ENCODE measurements at regions not wholly inside any gene's neighbourhood (a gene's known extent, or its start where the extent isn't known, plus 50 kb on each side); places are given as distances from the start of the nearest gene placed in this dataset.

GRCh38 chr11:116096272-116096995, 592.2 kb upstream of the CADM1 start:
- TF ChIP-seq CTCF (IDR thresholded peaks at IDR 0.05) (no peak), POLR2AphosphoS5 (IDR thresholded peaks at IDR 0.05) (no peak), POLR2A (IDR thresholded peaks at IDR 0.05) (no peak), EP300 (IDR thresholded peaks at IDR 0.05) (no peak)

Measured in suprapubic skin (tissue), 4 donors.